CD1c-positive myeloid dendritic cell (primary cell): ENCODE measurements at regions not wholly inside any gene's neighbourhood (a gene's known extent, or its start where the extent isn't known, plus 50 kb on each side); places are given as distances from the start of the nearest gene placed in this dataset.
A peak's percentile ranks its signal among the peaks of the same experiment; 100 is the strongest.
"Not testable (repeated sequence)": the region's sequence is repeated elsewhere in the genome, so short reads cannot be mapped to it uniquely, and the experiment has no call there.

Experiments
- DNase-seq: peaks from one replicate; pipeline ENCODE4 v3.0.0-alpha.2; 2016; ENCODE audit errors: extremely low spot score

- DNase-seq = peak; percentile 1
These were observed 1558.6 kb upstream of the RAG2 start for GRCh38 chr11:38156495-38157146.

- no peak for DNase-seq
These were observed 1557.8 kb upstream of the RAG2 start for GRCh38 chr11:38155856-38156255.

GRCh38 chr11:38153985-38154384 is 1555.9 kb upstream of the RAG2 start:
- DNase-seq = no peak

GRCh38 chr11:38143852-38144251 is 1545.8 kb upstream of the RAG2 start:
- no peak for DNase-seq

GRCh38 chr11:38138972-38139371 is 1540.9 kb upstream of the RAG2 start:
- DNase-seq = no peak

- DNase-seq = no peak
These were observed 1538.9 kb upstream of the RAG2 start for GRCh38 chr11:38136887-38137286.

GRCh38 chr11:38131535-38131934 is 1533.5 kb upstream of the RAG2 start:
- DNase-seq = no peak

GRCh38 chr11:38130976-38131375 is 1532.9 kb upstream of the RAG2 start:
- no peak for DNase-seq

GRCh38 chr11:38130514-38130913 is 1532.5 kb upstream of the RAG2 start:
- no peak for DNase-seq

- DNase-seq = no peak
These were observed 1525.6 kb upstream of the RAG2 start for GRCh38 chr11:38123673-38124072.

GRCh38 chr11:38116616-38117015 is 1518.6 kb upstream of the RAG2 start:
- DNase-seq = not testable (repeated sequence)

GRCh38 chr11:38115381-38115780 is 1517.3 kb upstream of the RAG2 start:
- not testable (repeated sequence) for DNase-seq

GRCh38 chr11:38100836-38101462 is 1502.9 kb upstream of the RAG2 start:
- DNase-seq = no peak

- DNase-seq = no peak
These were observed 1497.2 kb upstream of the RAG2 start for GRCh38 chr11:38095268-38095667.

GRCh38 chr11:38089726-38090125 is 1491.7 kb upstream of the RAG2 start:
- DNase-seq = no peak

GRCh38 chr11:38060920-38061319 is 1462.9 kb upstream of the RAG2 start:
- no peak for DNase-seq

GRCh38 chr11:38060136-38060535 is 1462.1 kb upstream of the RAG2 start:
- no peak for DNase-seq

GRCh38 chr11:38046571-38047135 is 1448.6 kb upstream of the RAG2 start:
- no peak for DNase-seq

GRCh38 chr11:38043060-38043459 is 1445.0 kb upstream of the RAG2 start:
- no peak for DNase-seq

- DNase-seq = no peak
These were observed 1440.7 kb upstream of the RAG2 start for GRCh38 chr11:38038777-38039176.

GRCh38 chr11:38019072-38019775 is 1421.2 kb upstream of the RAG2 start:
- no peak for DNase-seq

- DNase-seq = no peak
These were observed 1416.4 kb upstream of the RAG2 start for GRCh38 chr11:38014405-38014804.

GRCh38 chr11:38013157-38013556 is 1415.1 kb upstream of the RAG2 start:
- no peak for DNase-seq
